Ovary (tissue), 7 donors: ENCODE measurements at regions not wholly inside any gene's neighbourhood (a gene's known extent, or its start where the extent isn't known, plus 50 kb on each side); places are given as distances from the start of the nearest gene placed in this dataset.
"Not testable (repeated sequence)": the region's sequence is repeated elsewhere in the genome, so short reads cannot be mapped to it uniquely, and the experiment has no call there.

Source experiments
- DNase-seq, 5 donors: peaks; one replicate each; pipeline ENCODE4 v3.0.0-alpha.2; 2019 to 2020
- H3K27ac ChIP-seq, 2 donors: fragments of 200-600 bp; one replicate each; pipeline versions ENCODE4 v1.5.1 to v1.8.0; 2019 to 2022
- H3K27me3 ChIP-seq: fragments of 200-600 bp; one replicate; pipeline ENCODE4 v1.8.0; 2022
- H3K36me3 ChIP-seq: fragments of 200-600 bp; sonication (generic); one replicate; pipeline ENCODE4 v1.5.1; 2019
- H3K4me1 ChIP-seq: one replicate; pipeline ENCODE4 v1.8.1; 2013; ENCODE audit warnings: mild to moderate bottlenecking, moderate library complexity; ENCODE audit not compliant: insufficient read depth
- H3K4me3 ChIP-seq: fragments of 200-600 bp; sonication (generic); one replicate; pipeline ENCODE4 v1.5.1; 2017
- H3K9me3 ChIP-seq, 2 donors: fragments of 200-600 bp in 1 of 2; sonication (generic) in 1 of 2; one replicate each; pipeline versions ENCODE4 v1.5.1 to v1.8.1; 2013 to 2019; ENCODE audit warnings: mild to moderate bottlenecking in 1 of 2, moderate library complexity in 1 of 2
- WGBS, 3 donors: extraction: QIAGEN DNeasy Blood & Tissue Kit in 1 of 3; methylation state at CpG; one replicate each; pipeline versions ENCODE4 v1.1.5 to v1.1.7; 2013 to 2017; 5-methylcytosine and 5-hydroxymethylcytosine counted together
- intact Hi-C, 4 donors: fragments of 100-400 bp; cut with DNase I; formaldehyde crosslinking; loops; one replicate each; pipeline versions ENCODE4 v1.11.0 to v1.15.1; 2022 to 2023
- donor health status: DM: no; HTN: no; CAD: no; lungs with moderate emphysema.
- donor health status: DM: no; HTN: no; CAD: no.
- donor health status: Bipolar disorder and iron deficiency.
- donor health status: DM: no; HTN: no; CAD: no.
- donor health status: DM: yes; HTN: yes; CAD: no.

DNA sequence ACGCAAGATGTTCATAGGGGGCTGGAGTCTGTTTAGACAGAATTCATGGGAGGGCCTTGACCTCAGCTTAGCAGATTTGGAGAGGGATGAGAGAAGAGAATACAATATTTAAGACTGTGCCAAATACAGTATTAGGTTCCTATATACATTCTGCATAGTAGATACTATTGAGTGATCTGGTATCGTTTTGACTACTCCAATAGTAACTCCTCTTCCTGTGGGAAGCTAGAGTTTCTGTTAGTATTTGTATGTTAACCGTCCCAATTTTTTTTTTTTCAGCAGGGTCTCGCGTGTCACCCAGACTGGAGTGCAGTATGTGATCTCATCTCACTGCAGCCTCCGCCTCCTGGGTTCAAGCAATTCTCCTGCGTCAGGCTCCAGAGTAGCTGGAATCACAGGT lies 65.2 kb upstream of the FAM153A start:
- H3K36me3 ChIP-seq, intact Hi-C loops, H3K27me3 ChIP-seq, H3K9me3 ChIP-seq, H3K4me3 ChIP-seq, H3K4me1 ChIP-seq, DNase-seq, H3K27ac ChIP-seq: not testable (repeated sequence)
- 66 to 70% (median 66%) methylated on average over 6 of the region's 7 CpGs for WGBS, 3 donors

DNA sequence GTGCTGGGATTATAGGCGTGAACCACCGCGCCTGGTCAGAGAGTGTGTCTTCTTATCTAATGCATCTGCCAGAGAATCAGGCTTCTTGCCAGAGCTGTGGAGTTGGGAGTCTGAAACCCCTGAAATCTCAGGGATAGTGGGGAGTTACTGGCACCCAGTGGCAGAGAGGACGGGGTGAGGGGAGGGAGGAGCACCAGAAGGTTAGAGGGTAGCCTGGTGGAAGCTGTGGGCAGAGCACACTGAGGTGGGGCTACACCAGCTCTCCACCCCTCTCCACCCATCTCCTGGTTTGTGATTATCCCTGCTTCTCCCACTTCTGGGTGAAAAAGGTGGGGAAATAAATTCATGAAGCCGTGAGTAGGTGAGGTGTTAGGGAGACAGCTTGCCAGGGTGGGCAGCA lies 63.9 kb upstream of the FAM153A start:
- H3K36me3 ChIP-seq, H3K4me1 ChIP-seq, intact Hi-C loops, H3K27me3 ChIP-seq, DNase-seq, H3K27ac ChIP-seq, H3K4me3 ChIP-seq, H3K9me3 ChIP-seq: not testable (repeated sequence)
- 30 to 43% (median 36%) methylated on average over 2 of the region's 5 CpGs for whole genome bisulfite sequencing, 3 donors

DNA sequence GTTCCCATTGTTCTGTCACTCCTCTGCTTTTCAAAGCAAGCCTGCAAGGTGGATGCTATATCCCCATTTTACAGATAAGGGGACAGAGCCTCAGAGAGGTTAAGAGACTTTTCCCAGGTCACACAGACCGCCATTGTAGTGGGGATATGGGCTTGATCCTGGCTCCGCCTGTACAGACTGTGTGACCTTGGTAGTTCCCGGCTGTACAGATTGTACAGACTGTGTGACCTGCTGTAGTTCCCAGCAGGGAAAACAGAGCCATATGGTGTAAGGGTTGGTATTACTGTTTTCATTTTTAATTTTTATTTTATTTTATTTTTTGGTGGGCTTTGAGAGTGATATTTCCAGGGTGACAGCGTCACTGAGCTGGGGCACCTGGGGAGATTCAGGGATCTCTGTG lies 63.2 kb upstream of the FAM153A start:
- H3K9me3 ChIP-seq: not testable (repeated sequence)
- WGBS, 3 donors: 67 to 82% (median 76%) methylated on average over 1 of the region's 4 CpGs

DNA sequence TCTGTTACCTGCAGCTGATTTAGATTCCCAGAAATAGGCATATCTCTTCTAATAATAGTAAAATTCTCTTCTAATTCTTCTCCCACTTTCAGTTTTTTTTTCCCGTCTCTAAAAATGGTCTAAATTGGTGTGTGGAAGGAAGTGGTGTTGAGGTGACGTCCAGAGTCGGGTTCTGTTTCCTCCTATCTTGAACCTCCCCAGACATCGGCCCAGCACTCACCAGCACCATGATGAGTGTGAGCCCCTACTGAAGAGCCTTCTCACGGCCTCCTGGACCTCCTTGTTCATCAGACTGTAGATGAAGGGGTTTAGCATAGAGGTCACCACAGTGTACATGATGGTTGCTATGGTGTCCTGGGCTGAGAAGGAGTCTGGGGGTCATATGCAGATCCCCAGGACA lies 53.5 kb upstream of the FAM153A start:
- H3K4me1 ChIP-seq, H3K27ac ChIP-seq, intact Hi-C loops, DNase-seq, H3K27me3 ChIP-seq, H3K4me3 ChIP-seq, H3K36me3 ChIP-seq, H3K9me3 ChIP-seq: not testable (repeated sequence)
- WGBS, 3 donors: 0 to 50% (median 48%) methylated on average over 1 to 5 of the region's 5 CpGs

More for the DNA sequence above, 63.2 kb upstream of the FAM153A start:
- H3K27ac ChIP-seq, H3K36me3 ChIP-seq, intact Hi-C loops, H3K4me3 ChIP-seq, H3K27me3 ChIP-seq, H3K4me1 ChIP-seq, DNase-seq: not testable (repeated sequence)
